WTC11 (cell line): ENCODE measurements at regions not wholly inside any gene's neighbourhood (a gene's known extent, or its start where the extent isn't known, plus 50 kb on each side); places are given as distances from the start of the nearest gene placed in this dataset.
A peak's percentile ranks its signal among the peaks of the same experiment; 100 is the strongest.

ENCODE experiments used
- ATAC-seq: fragments of 200-7000 bp; cut with Tn5 transposase; 2 replicates; pipeline ENCODE4 v1.10.0; 2021; ENCODE audit warnings: mild to moderate bottlenecking, moderate library complexity
- CTCF ChIA-PET: fragments of 300-600 bp; sonication (Branson Sonifier 250); formaldehyde crosslinking; loops from one replicate; lab custom pipeline; 2021; ENCODE audit warnings: antibody characterized with exemption; lab: Charles Lee
- POLR2A ChIA-PET: fragments of 350-600 bp; sonication (Branson Sonifier 250); formaldehyde crosslinking; loops from one replicate; lab custom pipeline; 2021; ENCODE audit warnings: antibody characterized with exemption; lab: Charles Lee
- DNase-seq: peaks from one replicate; pipeline ENCODE4 v3.0.0; 2021; ENCODE audit warnings: low spot score
- H3K27ac Mint-ChIP-seq: 2 replicates; pipeline ENCODE4 v1.8.0; 2021; ENCODE audit warnings: mixed read lengths
- H3K27me3 Mint-ChIP-seq: 2 replicates; pipeline ENCODE4 v1.8.0; 2021; ENCODE audit warnings: low read depth, mild to moderate bottlenecking, moderate library complexity, mixed read lengths
- H3K36me3 Mint-ChIP-seq: 2 replicates; pipeline ENCODE4 v1.8.0; 2021; ENCODE audit warnings: mixed read lengths
- H3K4me1 Mint-ChIP-seq: 2 replicates; pipeline ENCODE4 v1.8.0; 2022; ENCODE audit warnings: mixed read lengths
- H3K4me3 Mint-ChIP-seq: 2 replicates; pipeline ENCODE4 v1.8.0; 2021; ENCODE audit warnings: mild to moderate bottlenecking, moderate library complexity, mixed read lengths
- H3K9me3 Mint-ChIP-seq: 2 replicates; pipeline ENCODE4 v1.8.0; 2021; ENCODE audit warnings: mixed read lengths
- ATF1 ChIP-seq: sonication (generic); formaldehyde crosslinking; IDR thresholded peaks from 2 replicates; pipeline ENCODE4 v1.8.1; 2023; ENCODE audit warnings: mild to moderate bottlenecking, moderate library complexity, missing genetic modification reagents
- CREB1 ChIP-seq: sonication (generic); formaldehyde crosslinking; IDR thresholded peaks from 2 replicates; pipeline ENCODE4 v1.8.0; 2023; ENCODE audit warnings: mild to moderate bottlenecking, missing genetic modification reagents
- EMX1 ChIP-seq: fragments of 250-450 bp; sonication (Bioruptor Pico); IDR thresholded peaks from 2 replicates; pipeline ENCODE4 v1.8.0; 2021; ENCODE audit warnings: mild to moderate bottlenecking
- ESRRA ChIP-seq: sonication (generic); formaldehyde crosslinking; IDR thresholded peaks from 2 replicates; pipeline ENCODE4 v1.8.1; 2022; ENCODE audit warnings: mild to moderate bottlenecking, missing genetic modification reagents, borderline replicate concordance
- JAZF1 ChIP-seq: fragments of 250-450 bp; sonication (Bioruptor Pico); IDR thresholded peaks from 2 replicates; pipeline ENCODE4 v1.9.0; 2021; ENCODE audit warnings: moderate library complexity, mild to moderate bottlenecking, inconsistent platforms
- MXD4 ChIP-seq: fragments of 250-450 bp; sonication (Bioruptor Pico); IDR thresholded peaks from 2 replicates; pipeline ENCODE4 v1.8.0; 2021; ENCODE audit warnings: mild to moderate bottlenecking, moderate library complexity, borderline replicate concordance
- NR1H2 ChIP-seq: sonication (generic); formaldehyde crosslinking; IDR thresholded peaks from 2 replicates; pipeline ENCODE4 v1.9.0; 2021; ENCODE audit warnings: mild to moderate bottlenecking, moderate library complexity, missing genetic modification reagents
- NR2C2 ChIP-seq: sonication (generic); formaldehyde crosslinking; IDR thresholded peaks from 2 replicates; pipeline ENCODE4 v1.8.0; 2022; ENCODE audit warnings: mild to moderate bottlenecking, missing genetic modification reagents
- RELA ChIP-seq: sonication (generic); formaldehyde crosslinking; IDR thresholded peaks from 2 replicates; pipeline ENCODE4 v1.8.1; 2022; ENCODE audit warnings: missing genetic modification reagents, mild to moderate bottlenecking, borderline replicate concordance
- TCF7 ChIP-seq: sonication (generic); formaldehyde crosslinking; IDR thresholded peaks from 2 replicates; pipeline ENCODE4 v1.8.0; 2022; ENCODE audit warnings: mild to moderate bottlenecking, low read depth, missing genetic modification reagents, moderate library complexity
- TP53 ChIP-seq: sonication (generic); formaldehyde crosslinking; IDR thresholded peaks from 2 replicates; pipeline ENCODE4 v1.8.1; 2023; ENCODE audit warnings: mild to moderate bottlenecking, missing genetic modification reagents
- ZNF121 ChIP-seq: sonication (generic); formaldehyde crosslinking; IDR thresholded peaks from 2 replicates; pipeline ENCODE4 v1.8.0; 2023; ENCODE audit warnings: missing genetic modification reagents
- ZNF423 ChIP-seq: fragments of 250-450 bp; sonication (Bioruptor Pico); IDR thresholded peaks from 2 replicates; pipeline ENCODE4 v2.1.2; 2022; ENCODE audit warnings: mild to moderate bottlenecking, moderate library complexity
- TF ChIP-seq, protein P1 (sequence below): sonication (generic); formaldehyde crosslinking; conservative IDR thresholded peaks from 2 replicates; pipeline ENCODE4 v1.8.1; 2023; ENCODE audit warnings: mild to moderate bottlenecking, low read depth, missing genetic modification reagents, moderate library complexity
- TF ChIP-seq, protein P2 (sequence below): sonication (generic); formaldehyde crosslinking; IDR thresholded peaks from 2 replicates; pipeline ENCODE4 v1.8.1; 2023; ENCODE audit warnings: mild to moderate bottlenecking, moderate library complexity, missing genetic modification reagents
- TF ChIP-seq, protein P3 (sequence below): sonication (generic); formaldehyde crosslinking; IDR thresholded peaks from 2 replicates; pipeline ENCODE4 v1.8.1; 2023; ENCODE audit warnings: mild to moderate bottlenecking, missing genetic modification reagents
- TF ChIP-seq, protein P4 (sequence below): sonication (generic); formaldehyde crosslinking; IDR thresholded peaks from 2 replicates; pipeline ENCODE4 v1.8.0; 2023; ENCODE audit warnings: missing genetic modification reagents, mild to moderate bottlenecking, borderline replicate concordance

DNA sequence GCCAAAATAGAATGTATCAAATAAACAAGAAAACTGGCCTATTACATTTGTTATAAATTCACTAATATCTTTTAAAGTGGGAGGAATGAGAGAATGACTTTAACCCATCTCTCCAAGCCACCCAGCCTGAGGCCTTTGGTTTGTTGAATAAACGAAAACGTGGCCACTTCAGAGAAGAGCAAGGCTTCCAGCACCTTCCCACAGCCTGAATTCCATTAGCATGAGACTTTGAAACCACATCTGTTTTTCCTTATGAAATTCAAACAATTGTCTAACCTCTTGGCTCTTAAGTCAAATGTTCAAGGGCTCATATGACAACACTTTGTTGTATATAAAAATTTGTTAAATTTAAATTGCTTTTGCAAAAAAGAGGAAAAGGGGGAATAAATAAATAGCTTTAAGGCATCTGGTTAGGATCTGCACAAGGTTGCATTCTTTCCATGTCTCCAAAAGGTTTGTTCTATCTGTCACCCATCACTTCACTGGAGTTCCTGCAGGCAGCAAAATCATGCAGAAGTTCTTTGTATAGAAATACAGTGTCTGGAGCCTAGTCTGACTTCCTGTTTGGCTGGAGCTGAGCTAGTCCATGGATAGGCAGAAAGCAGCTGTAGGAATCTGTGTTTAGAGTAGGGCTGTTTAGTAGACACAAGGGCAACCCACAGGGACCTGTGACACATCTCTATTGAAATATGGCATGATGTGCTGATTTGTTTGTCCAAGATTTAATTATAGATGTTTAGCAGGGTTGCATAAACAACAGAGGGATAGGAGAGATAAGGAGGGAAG is 502.3 kb downstream of the KCTD12 start:
- POLR2A ChIA-PET, result no interaction called here
- H3K4me1 Mint-ChIP-seq, result peaks cover 17% of the 10 kb centered on the region
- CTCF ChIA-PET, result no interaction called here
- H3K27ac Mint-ChIP-seq, result no peak overlapping the region
- peak; percentile 26 for ATAC-seq
- H3K9me3 Mint-ChIP-seq, result no peaks in the 10 kb centered on the region
- TF ChIP-seq NR2C2 (CRISPR knock-in tag) (no peak), TP53 (CRISPR knock-in tag) (no peak), TCF7 (CRISPR knock-in tag) (no peak)
- no peaks in the 10 kb centered on the region for H3K36me3 Mint-ChIP-seq
- DNase-seq, result no peak
- H3K27me3 Mint-ChIP-seq, result no peaks in the 10 kb centered on the region
- H3K4me3 Mint-ChIP-seq, result no peak overlapping the region

DNA sequence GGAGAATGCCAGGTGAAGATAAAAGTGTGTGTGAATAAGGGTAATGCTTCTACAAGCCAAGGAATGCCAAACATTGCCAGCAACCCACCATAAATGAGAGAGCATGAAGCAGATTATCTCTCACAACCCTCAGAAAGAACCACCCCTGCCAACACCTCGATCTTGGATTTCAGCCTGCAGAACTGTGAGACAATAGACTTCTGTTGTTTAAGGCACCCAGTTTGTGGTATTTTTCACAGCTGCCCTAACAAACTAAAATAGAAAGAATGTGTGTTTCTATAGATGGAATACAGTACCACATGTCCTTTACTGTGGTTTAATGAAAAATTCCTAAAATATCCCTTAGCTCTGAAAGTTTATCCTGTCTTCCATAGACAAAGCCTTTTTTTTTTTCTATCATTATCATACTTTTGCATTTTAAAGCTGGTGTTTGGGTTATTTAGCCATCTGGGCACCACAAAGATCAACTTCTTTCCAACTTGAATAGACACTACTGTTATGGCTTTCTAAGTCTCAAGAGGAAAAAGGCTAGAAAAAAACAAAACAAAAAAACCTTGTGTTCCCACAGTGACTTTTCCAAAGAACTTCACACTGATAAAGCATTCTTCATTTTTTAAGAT is 505.6 kb downstream of the KCTD12 start:
- H3K4me3 Mint-ChIP-seq, result no peak overlapping the region
- ChIA-PET POLR2A (no interaction called here), CTCF (no interaction called here)
- peaks cover 11% of the 10 kb centered on the region for H3K4me1 Mint-ChIP-seq
- no peak overlapping the region for H3K27ac Mint-ChIP-seq
- no peaks in the 10 kb centered on the region for H3K9me3 Mint-ChIP-seq
- no peaks in the 10 kb centered on the region for H3K27me3 Mint-ChIP-seq
- no peaks in the 10 kb centered on the region for H3K36me3 Mint-ChIP-seq
- TF ChIP-seq ESRRA (CRISPR knock-in tag) (no peak), JAZF1 (CRISPR knock-in tag) (no peak), RELA (CRISPR knock-in tag) (no peak), CREB1 (CRISPR knock-in tag) (no peak), EMX1 (CRISPR knock-in tag) (no peak), ZNF121 (CRISPR knock-in tag) (no peak)
- no peak for DNase-seq
- ATAC-seq, result no peak

DNA sequence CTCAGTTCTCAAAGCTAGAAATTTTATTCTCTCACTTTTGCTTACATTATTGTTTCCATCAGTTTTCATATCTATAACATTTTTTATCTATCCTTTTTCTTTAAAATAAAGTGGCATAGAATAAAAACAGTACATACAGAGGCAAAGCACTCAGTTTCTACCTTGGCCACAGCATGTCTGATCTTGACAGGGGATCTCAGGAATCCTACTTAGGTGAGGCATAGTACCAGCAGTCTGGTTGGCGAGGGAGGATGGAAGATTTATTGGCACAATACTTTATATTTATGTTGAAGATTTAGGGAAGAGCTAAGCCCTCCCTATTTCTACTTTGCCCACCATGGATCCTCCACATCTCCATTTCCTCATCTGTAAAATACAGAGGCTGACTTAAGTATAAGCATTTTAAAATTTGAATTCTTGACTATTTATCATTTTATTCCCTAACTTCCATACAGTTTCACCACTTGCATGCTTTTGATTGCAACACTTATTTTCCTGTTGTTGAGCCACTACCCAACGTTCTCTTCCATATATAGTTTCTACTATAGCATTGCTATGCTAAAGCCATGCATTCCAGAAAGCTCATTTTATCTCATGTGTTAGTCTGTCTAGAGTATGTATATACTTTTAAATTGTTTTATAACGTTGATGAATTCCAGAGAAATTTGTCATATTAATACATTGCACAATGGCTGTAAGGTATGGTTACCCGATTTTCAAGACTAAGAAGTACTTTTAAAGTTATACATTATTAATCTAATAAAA is 506.7 kb downstream of the KCTD12 start:
- TF ChIP-seq, protein P1, sequence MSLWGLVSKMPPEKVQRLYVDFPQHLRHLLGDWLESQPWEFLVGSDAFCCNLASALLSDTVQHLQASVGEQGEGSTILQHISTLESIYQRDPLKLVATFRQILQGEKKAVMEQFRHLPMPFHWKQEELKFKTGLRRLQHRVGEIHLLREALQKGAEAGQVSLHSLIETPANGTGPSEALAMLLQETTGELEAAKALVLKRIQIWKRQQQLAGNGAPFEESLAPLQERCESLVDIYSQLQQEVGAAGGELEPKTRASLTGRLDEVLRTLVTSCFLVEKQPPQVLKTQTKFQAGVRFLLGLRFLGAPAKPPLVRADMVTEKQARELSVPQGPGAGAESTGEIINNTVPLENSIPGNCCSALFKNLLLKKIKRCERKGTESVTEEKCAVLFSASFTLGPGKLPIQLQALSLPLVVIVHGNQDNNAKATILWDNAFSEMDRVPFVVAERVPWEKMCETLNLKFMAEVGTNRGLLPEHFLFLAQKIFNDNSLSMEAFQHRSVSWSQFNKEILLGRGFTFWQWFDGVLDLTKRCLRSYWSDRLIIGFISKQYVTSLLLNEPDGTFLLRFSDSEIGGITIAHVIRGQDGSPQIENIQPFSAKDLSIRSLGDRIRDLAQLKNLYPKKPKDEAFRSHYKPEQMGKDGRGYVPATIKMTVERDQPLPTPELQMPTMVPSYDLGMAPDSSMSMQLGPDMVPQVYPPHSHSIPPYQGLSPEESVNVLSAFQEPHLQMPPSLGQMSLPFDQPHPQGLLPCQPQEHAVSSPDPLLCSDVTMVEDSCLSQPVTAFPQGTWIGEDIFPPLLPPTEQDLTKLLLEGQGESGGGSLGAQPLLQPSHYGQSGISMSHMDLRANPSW, result no peak
- TF ChIP-seq JAZF1 (CRISPR knock-in tag) (no peak), ZNF423 (no peak), ESRRA (CRISPR knock-in tag) (no peak), NR1H2 (no peak), MXD4 (CRISPR knock-in tag) (no peak), ATF1 (CRISPR knock-in tag) (no peak)
- TF ChIP-seq, protein P2, sequence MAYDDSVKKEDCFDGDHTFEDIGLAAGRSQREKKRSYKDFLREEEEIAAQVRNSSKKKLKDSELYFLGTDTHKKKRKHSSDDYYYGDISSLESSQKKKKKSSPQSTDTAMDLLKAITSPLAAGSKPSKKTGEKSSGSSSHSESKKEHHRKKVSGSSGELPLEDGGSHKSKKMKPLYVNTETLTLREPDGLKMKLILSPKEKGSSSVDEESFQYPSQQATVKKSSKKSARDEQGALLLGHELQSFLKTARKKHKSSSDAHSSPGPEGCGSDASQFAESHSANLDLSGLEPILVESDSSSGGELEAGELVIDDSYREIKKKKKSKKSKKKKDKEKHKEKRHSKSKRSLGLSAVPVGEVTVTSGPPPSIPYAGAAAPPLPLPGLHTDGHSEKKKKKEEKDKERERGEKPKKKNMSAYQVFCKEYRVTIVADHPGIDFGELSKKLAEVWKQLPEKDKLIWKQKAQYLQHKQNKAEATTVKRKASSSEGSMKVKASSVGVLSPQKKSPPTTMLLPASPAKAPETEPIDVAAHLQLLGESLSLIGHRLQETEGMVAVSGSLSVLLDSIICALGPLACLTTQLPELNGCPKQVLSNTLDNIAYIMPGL (CRISPR knock-in tag), result no peak
- TF ChIP-seq, protein P3, sequence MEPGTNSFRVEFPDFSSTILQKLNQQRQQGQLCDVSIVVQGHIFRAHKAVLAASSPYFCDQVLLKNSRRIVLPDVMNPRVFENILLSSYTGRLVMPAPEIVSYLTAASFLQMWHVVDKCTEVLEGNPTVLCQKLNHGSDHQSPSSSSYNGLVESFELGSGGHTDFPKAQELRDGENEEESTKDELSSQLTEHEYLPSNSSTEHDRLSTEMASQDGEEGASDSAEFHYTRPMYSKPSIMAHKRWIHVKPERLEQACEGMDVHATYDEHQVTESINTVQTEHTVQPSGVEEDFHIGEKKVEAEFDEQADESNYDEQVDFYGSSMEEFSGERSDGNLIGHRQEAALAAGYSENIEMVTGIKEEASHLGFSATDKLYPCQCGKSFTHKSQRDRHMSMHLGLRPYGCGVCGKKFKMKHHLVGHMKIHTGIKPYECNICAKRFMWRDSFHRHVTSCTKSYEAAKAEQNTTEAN (CRISPR knock-in tag), result no peak
- TF ChIP-seq, protein P4, sequence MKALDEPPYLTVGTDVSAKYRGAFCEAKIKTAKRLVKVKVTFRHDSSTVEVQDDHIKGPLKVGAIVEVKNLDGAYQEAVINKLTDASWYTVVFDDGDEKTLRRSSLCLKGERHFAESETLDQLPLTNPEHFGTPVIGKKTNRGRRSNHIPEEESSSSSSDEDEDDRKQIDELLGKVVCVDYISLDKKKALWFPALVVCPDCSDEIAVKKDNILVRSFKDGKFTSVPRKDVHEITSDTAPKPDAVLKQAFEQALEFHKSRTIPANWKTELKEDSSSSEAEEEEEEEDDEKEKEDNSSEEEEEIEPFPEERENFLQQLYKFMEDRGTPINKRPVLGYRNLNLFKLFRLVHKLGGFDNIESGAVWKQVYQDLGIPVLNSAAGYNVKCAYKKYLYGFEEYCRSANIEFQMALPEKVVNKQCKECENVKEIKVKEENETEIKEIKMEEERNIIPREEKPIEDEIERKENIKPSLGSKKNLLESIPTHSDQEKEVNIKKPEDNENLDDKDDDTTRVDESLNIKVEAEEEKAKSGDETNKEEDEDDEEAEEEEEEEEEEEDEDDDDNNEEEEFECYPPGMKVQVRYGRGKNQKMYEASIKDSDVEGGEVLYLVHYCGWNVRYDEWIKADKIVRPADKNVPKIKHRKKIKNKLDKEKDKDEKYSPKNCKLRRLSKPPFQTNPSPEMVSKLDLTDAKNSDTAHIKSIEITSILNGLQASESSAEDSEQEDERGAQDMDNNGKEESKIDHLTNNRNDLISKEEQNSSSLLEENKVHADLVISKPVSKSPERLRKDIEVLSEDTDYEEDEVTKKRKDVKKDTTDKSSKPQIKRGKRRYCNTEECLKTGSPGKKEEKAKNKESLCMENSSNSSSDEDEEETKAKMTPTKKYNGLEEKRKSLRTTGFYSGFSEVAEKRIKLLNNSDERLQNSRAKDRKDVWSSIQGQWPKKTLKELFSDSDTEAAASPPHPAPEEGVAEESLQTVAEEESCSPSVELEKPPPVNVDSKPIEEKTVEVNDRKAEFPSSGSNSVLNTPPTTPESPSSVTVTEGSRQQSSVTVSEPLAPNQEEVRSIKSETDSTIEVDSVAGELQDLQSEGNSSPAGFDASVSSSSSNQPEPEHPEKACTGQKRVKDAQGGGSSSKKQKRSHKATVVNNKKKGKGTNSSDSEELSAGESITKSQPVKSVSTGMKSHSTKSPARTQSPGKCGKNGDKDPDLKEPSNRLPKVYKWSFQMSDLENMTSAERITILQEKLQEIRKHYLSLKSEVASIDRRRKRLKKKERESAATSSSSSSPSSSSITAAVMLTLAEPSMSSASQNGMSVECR (CRISPR knock-in tag), result no peak
- Mint-ChIP-seq H3K4me1 (peaks cover 9% of the 10 kb centered on the region), H3K4me3 (no peak overlapping the region), H3K27ac (no peak overlapping the region), H3K27me3 (no peaks in the 10 kb centered on the region), H3K36me3 (no peaks in the 10 kb centered on the region), H3K9me3 (no peaks in the 10 kb centered on the region)
- ATAC-seq (no peak), DNase-seq (no peak)
- ChIA-PET CTCF (no interaction called here), POLR2A (no interaction called here)
